Endothelial cell of umbilical vein (primary cell): ENCODE measurements at regions not wholly inside any gene's neighbourhood (a gene's known extent, or its start where the extent isn't known, plus 50 kb on each side); places are given as distances from the start of the nearest gene placed in this dataset.

Experiments
- BruUV-seq: library from RNA; stranded (reverse); fragments of 400-500 nt; replicated peaks from 2 replicates; lab custom pipeline; 2021; lab: Mats Ljungman, UMichigan
- CTCF ChIA-PET: fragments of 300-600, 350-600 bp; sonication (Branson Sonifier 250); formaldehyde crosslinking; loops from one replicate; lab custom pipeline; 2021; ENCODE audit warnings: antibody characterized with exemption, inconsistent platforms; lab: Charles Lee
- POLR2A ChIA-PET: fragments of 300-600, 350-600 bp; sonication (Branson Sonifier 250); formaldehyde crosslinking; loops from one replicate; lab custom pipeline; 2021; ENCODE audit warnings: antibody characterized with exemption, inconsistent platforms; lab: Charles Lee
- DNase-seq: peaks from one replicate; pipeline ENCODE4 v3.0.0-alpha.2; 2011; ENCODE audit warnings: low read depth, low spot score
- FAIRE-seq: peaks from 2 replicates; lab custom pipeline; 2011; peaks lifted over from hg19 to GRCh38; lab: Jason Lieb, UNC
- H2AFZ ChIP-seq: 2 replicates; pipeline ENCODE4 v1.6.0; 2012; ENCODE audit warnings: low read depth, low read length, control low read depth, inconsistent platforms
- H3K27ac ChIP-seq: 2 replicates; pipeline ENCODE4 v1.5.1; 2011; ENCODE audit warnings: low read depth, mild to moderate bottlenecking, control low read depth, low read length, moderate library complexity; ENCODE audit not compliant: insufficient read depth
- H3K27me3 ChIP-seq, 2 experiments: 2 replicates each; pipeline versions ENCODE4 v1.6.0 to v1.6.1; 2011; ENCODE audit warnings: low read length in 2 of 2, mixed read lengths in 1 of 2; ENCODE audit not compliant: control insufficient read depth in 2 of 2, insufficient read depth in 2 of 2
- H3K36me3 ChIP-seq, 2 experiments: 2 replicates in 1 of 2; 3 replicates in 1 of 2; pipeline ENCODE4 v1.5.1; 2011; ENCODE audit warnings: low read length in 2 of 2, mild to moderate bottlenecking in 1 of 2, moderate library complexity in 1 of 2; ENCODE audit not compliant: control insufficient read depth in 2 of 2, insufficient read depth in 2 of 2; ENCODE audit errors: extremely low read depth in 1 of 2
- H3K4me1 ChIP-seq: 3 replicates; pipeline ENCODE4 v1.5.1; 2011; ENCODE audit warnings: mild to moderate bottlenecking, low read length; ENCODE audit not compliant: control insufficient read depth, insufficient read depth; ENCODE audit errors: extremely low read depth
- H3K4me2 ChIP-seq: 2 replicates; pipeline ENCODE4 v1.6.1; 2011; ENCODE audit warnings: low read length, control low read depth, mixed read lengths; ENCODE audit not compliant: insufficient read depth
- H3K4me3 ChIP-seq, 3 experiments: fragments of 200-600 bp in 1 of 3; sonication (generic), shearing (Covaris generic) in 1 of 3; replicated peaks in 1 of 3; 2 replicates each; pipeline ENCODE4 v1.5.1; 2011 to 2016; ENCODE audit warnings: control low read depth in 3 of 3, low read length in 3 of 3, mild to moderate bottlenecking in 2 of 3, inconsistent platforms in 1 of 3, low read depth in 1 of 3, moderate library complexity in 1 of 3; ENCODE audit not compliant: insufficient read depth in 1 of 3
- H3K79me2 ChIP-seq: 2 replicates; pipeline ENCODE4 v1.6.0; 2012; ENCODE audit warnings: low read length, inconsistent platforms; ENCODE audit not compliant: control insufficient read depth, insufficient read depth
- H3K9ac ChIP-seq: replicated peaks from 2 replicates; pipeline ENCODE3; 2011; ENCODE audit warnings: low read length, control low read depth; ENCODE audit not compliant: insufficient read depth; ENCODE audit errors: extremely low read depth
- H3K9me1 ChIP-seq: replicated peaks from 3 replicates; pipeline ENCODE4 v1.6.0; 2011; ENCODE audit warnings: mild to moderate bottlenecking, low read length; ENCODE audit not compliant: control insufficient read depth, insufficient read depth; ENCODE audit errors: extremely low read depth
- H3K9me3 ChIP-seq: replicated peaks from 2 replicates; pipeline ENCODE4 v1.5.1; 2012; ENCODE audit warnings: low read length, inconsistent platforms; ENCODE audit not compliant: control insufficient read depth, insufficient read depth
- H4K20me1 ChIP-seq: replicated peaks from 2 replicates; pipeline ENCODE3; 2011; ENCODE audit warnings: mild to moderate bottlenecking, low read length; ENCODE audit not compliant: control insufficient read depth, insufficient read depth; ENCODE audit errors: extremely low read depth
- CTCF ChIP-seq, 2 donors: IDR thresholded peaks; 1 replicate in 1 of 2; 2 replicates in 1 of 2; pipeline ENCODE4 v1.5.1; 2011; ENCODE audit warnings: low read length in 2 of 2, mild to moderate bottlenecking in 2 of 2, moderate library complexity in 2 of 2, control low read depth in 1 of 2, inconsistent platforms in 1 of 2, low read depth in 1 of 2; ENCODE audit not compliant: insufficient read depth in 1 of 2; ENCODE audit errors: extremely low read depth in 1 of 2
- EZH2 ChIP-seq: IDR thresholded peaks from 2 replicates; pipeline ENCODE4 v1.6.1; 2012; ENCODE audit warnings: borderline replicate concordance, low read depth, mild to moderate bottlenecking, moderate library complexity, low read length, inconsistent platforms; ENCODE audit not compliant: severe bottlenecking
- FOS ChIP-seq: IDR thresholded peaks from 2 replicates; pipeline ENCODE4 v1.6.1; 2011; ENCODE audit warnings: mild to moderate bottlenecking, low read length, moderate library complexity, borderline replicate concordance; ENCODE audit not compliant: insufficient read depth
- GATA2 ChIP-seq: IDR thresholded peaks from 2 replicates; pipeline ENCODE4 v1.7.0; 2011; ENCODE audit warnings: low read depth, mild to moderate bottlenecking, moderate library complexity, mixed read lengths, low read length; ENCODE audit not compliant: insufficient read length, insufficient read depth
- JUN ChIP-seq: IDR thresholded peaks from 2 replicates; pipeline ENCODE4 v1.6.1; 2011; ENCODE audit warnings: borderline replicate concordance, low read depth; ENCODE audit not compliant: insufficient read length, insufficient read depth
- MAX ChIP-seq: IDR thresholded peaks from 2 replicates; pipeline ENCODE4 v1.6.1; 2011; ENCODE audit not compliant: insufficient read depth, insufficient read length
- MYC ChIP-seq: IDR thresholded peaks from one replicate; pipeline ENCODE4 v1.6.1; 2011; ENCODE audit warnings: mild to moderate bottlenecking, low read depth, low read length
- POLR2A ChIP-seq: IDR thresholded peaks from 2 replicates; pipeline ENCODE4 v1.6.1; 2012; ENCODE audit warnings: low read depth, mild to moderate bottlenecking, control low read depth, low read length
- POLR2AphosphoS5 ChIP-seq: IDR thresholded peaks from 2 replicates; pipeline ENCODE4 v1.6.1; 2012; ENCODE audit warnings: low read depth, mild to moderate bottlenecking, control low read depth, low read length, moderate library complexity; ENCODE audit not compliant: insufficient read depth
- dilution Hi-C: fragments of 300-500 bp; cut with MboI; formaldehyde crosslinking; loops from one replicate; pipeline ENCODE4 v1.15.0; 2019; ENCODE audit warnings: low sequenced_read_pairs; ENCODE audit not compliant: extremely low pct_ligation_motif_present
- intact Hi-C: fragments of 100-400 bp; cut with micrococcal nuclease; formaldehyde crosslinking; loops from one replicate; pipeline ENCODE4 v1.10.0; 2022

GRCh38 chr2:5352286-5352685 lies 339.9 kb upstream of the SOX11 start:
- Histone ChIP-seq H3K9me3 (no peaks in the 10 kb centered on the region), H3K9me1 (no peaks in the 10 kb centered on the region), H3K27me3 (no peaks in the 10 kb centered on the region), H4K20me1 (no peaks in the 10 kb centered on the region), H3K27ac (no peak overlapping the region), H2AFZ (no peak overlapping the region), H3K4me2 (no peak overlapping the region), H3K4me3 (no peak overlapping the region), H3K79me2 (no peaks in the 10 kb centered on the region), H3K36me3 (no peaks in the 10 kb centered on the region), H3K4me1 (no peaks in the 10 kb centered on the region), H3K9ac (no peak overlapping the region)
- intact Hi-C loops, result no loop called here
- TF ChIP-seq GATA2 (no peak), FOS (no peak), POLR2AphosphoS5 (no peak), CTCF (IDR thresholded peaks at IDR 0.05; ENCODE audit: extremely low read depth in 1 of 2, insufficient read depth in 1 of 2, low read depth in 1 of 2, low read length in 2 of 2) (no peak), MYC (no peak), JUN (no peak), POLR2A (no peak), EZH2 (no peak), MAX (no peak)
- POLR2A ChIA-PET, result no interaction called here
- BruUV-seq, result no TSS peak
- FAIRE-seq (no peak), DNase-seq (no peak)
- dilution Hi-C loops, result no loop called here
- CTCF ChIA-PET, result no interaction called here
